ENCODE measurements at regions not wholly inside any gene's neighbourhood (a gene's known extent, or its start where the extent isn't known, plus 50 kb on each side); places are given as distances from the start of the nearest gene placed in this dataset.
"Not testable (repeated sequence)": the region's sequence is repeated elsewhere in the genome, so short reads cannot be mapped to it uniquely, and the experiment has no call there.

DNA sequence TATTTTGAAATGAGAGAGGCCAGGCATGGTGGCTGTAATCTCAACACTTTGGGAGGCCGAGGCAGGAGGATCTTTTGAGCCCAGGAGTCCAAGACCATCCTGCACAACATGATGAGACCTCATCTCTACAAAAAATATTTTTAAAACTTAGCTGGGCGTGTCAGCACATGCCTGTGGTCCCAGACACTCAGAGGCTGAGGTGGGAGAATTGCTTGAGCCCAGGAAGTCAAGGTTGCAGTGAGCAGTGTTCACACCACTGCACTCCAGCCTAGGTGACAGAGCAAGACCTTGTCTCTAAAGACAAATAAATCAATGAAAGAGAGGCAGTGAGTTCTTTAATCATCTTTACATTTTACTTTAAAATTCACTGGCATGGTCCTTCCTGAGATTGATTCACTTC lies 124.5 kb downstream of the DUSP6 start:
- no peak for DNase-seq (ENCODE audit: low spot score)

DNA sequence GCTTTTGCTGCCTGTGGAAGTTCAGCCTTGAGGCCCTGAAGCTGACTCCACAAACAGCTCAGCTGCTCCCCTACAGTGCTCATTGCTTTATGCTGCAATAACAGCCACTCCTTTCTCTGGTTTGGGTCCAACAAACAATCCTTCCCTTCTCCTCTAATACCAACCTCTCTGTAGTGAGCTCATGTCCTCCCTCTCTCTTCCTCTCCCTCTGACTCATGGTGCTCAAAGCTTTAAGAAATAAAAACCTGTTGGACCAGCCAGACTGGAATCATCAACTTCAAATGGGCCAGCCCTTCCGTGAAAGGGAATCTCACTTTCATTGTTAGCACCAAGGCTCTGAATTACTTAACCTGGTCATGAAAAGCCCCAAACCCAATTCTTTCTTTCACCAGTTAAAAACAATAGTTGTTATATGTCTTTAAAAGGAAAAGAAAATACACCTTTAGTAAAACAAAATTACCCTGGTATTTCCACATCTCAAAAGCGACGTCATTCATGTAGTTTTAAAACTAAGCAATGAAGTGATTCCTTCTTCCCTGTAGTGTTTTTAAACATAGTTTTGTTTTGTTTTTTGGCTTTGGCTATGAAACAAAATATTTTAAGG lies 126.4 kb downstream of the DUSP6 start:
- DNase-seq (ENCODE audit: low spot score), result no peak

GRCh38 chr12:89225401-89225800 lies 126.9 kb downstream of the DUSP6 start:
- DNase-seq (ENCODE audit: low spot score), result no peak

DNA sequence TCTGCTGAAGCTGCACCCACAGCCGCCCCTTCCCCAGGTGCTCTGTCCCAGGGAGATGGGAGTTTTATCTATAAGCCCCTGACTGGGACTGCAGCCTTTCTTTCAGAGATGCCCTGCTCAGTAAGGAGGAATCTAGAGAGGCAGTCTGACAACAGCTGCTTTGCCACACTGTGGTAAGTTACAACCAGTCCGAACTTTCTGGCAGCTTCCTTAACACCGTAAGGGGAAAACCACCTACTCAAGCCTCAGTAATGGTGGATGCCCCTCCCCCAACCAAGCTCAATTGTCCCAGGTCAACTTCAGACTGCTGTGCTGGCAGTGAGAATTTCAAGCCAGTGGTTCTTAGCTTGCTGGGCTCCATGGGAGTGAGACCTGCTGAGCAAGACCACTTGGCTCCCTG lies 129.7 kb downstream of the DUSP6 start:
- DNase-seq (ENCODE audit: low spot score), result not testable (repeated sequence)

DNA sequence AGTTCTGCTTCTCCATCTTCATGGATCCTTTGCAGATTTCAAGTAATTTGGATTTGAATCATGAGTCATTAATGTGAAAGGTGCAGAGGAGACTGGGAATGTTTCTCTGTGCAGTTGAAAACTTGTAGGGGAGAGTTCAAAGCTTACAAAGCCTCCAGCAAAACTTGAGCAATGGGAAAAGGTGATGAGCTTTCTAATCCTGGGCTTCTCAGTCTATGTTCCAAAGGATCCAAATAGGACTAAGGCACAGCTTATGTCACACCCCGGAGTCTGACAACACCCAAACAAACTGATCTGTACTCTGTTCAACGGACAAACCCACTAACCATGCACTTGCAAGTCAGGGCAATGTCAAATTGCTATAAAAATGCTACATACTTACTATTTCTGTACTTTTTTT lies 134.8 kb downstream of the DUSP6 start:
- DNase-seq (ENCODE audit: low spot score), result no peak

GRCh38 chr12:89216211-89216952 lies 135.9 kb downstream of the DUSP6 start:
- DNase-seq (ENCODE audit: low spot score), result no peak

GRCh38 chr12:89215196-89215595 lies 137.1 kb downstream of the DUSP6 start:
- DNase-seq (ENCODE audit: low spot score), result no peak

DNA sequence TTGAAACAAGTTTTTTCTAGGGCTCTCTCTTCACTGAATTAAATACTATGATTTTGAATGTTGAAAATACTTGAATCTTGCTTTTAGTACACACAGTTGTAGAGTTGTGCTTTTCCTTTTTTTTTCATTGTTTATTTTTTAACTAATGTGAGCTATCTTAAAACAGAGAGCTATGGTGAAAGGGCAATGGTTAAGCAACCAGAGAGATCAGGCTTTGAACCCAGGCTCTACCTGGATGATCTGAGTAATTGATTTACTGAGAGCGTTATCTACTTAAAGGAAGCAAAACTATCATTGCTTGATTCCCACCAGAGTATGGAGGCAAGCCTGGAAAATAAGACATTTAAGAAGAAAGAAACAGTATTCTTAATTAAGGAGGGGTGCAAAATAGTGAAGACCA lies 138.6 kb downstream of the DUSP6 start:
- DNase-seq (ENCODE audit: low spot score), result no peak

DNA sequence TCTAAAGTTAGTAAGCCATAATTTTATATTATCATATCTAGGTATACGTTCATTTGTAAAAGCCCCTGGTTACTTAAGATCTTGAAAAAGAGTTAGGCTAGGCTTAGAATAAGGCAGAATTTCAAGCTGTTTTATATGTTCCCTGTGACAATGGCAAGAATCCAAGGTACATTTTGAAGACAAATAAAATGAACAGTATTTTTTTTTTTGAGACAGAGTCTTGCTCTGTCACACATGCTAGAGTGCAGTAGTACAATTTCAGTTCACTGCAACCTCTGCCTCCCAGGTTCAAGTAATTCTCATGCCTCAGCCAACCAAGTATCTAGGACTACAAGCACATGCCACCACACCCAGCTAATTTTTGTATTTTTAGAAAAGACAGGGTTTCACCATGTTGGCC lies 139.2 kb downstream of the DUSP6 start:
- DNase-seq (ENCODE audit: low spot score), result no peak

- no peak for DNase-seq (ENCODE audit: low spot score)
These were observed 139.9 kb downstream of the DUSP6 start for GRCh38 chr12:89212339-89212771.

GRCh38 chr12:89211456-89211855 lies 140.8 kb downstream of the DUSP6 start:
- DNase-seq (ENCODE audit: low spot score), result no peak

GRCh38 chr12:89210277-89210676 lies 142.0 kb downstream of the DUSP6 start:
- DNase-seq (ENCODE audit: low spot score), result no peak

DNA sequence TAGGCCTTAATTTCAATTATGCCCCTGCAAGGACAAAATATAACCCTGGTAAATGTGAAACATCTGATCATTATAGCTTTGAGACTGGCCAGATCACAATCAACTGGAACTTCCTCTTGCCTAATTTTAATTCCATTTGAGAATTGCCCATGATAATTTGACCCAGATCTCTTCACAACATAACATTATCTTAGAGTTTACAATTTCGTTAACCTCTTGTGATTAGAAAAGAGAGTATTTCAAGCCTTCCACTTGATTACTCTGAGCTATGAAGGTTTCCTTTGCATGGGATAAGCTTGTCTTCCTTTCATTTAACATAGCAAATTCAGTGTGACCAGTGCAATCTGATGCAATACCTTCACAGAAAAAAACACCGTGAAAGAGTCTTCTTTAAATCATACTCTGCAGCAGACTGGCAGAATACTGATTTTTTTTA lies 143.6 kb downstream of the DUSP6 start:
- DNase-seq (ENCODE audit: low spot score), result no peak

DNA sequence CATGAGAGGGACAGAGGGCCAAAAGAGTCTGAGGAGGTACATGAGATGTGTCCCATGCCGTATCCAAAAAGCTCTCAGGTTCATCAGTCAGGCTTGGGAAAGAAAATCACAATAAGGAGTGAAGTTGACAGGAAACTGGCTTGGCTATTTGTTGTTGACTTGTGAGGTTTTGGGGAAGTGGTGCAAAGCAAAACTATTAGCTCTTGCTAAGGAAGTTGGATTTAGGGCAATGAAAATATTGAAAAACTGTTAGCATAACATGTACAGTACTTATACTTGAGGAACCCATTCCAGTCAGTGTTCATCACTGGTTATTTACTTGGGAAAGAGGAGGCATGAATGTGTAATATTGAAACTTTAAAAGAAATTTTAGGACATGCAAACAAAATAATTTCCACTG lies 145.9 kb downstream of the DUSP6 start:
- DNase-seq (ENCODE audit: low spot score), result no peak

- DNase-seq (ENCODE audit: low spot score), result no peak
These were observed 146.8 kb downstream of the DUSP6 start for GRCh38 chr12:89205517-89205916.

- no peak for DNase-seq (ENCODE audit: low spot score)
These were observed 149.2 kb downstream of the DUSP6 start for GRCh38 chr12:89203144-89203543.

GRCh38 chr12:89200217-89200616 lies 152.1 kb downstream of the DUSP6 start:
- DNase-seq (ENCODE audit: low spot score), result no peak

- DNase-seq (ENCODE audit: low spot score), result no peak
These were observed 156.8 kb downstream of the DUSP6 start for GRCh38 chr12:89195470-89195869.

DNA sequence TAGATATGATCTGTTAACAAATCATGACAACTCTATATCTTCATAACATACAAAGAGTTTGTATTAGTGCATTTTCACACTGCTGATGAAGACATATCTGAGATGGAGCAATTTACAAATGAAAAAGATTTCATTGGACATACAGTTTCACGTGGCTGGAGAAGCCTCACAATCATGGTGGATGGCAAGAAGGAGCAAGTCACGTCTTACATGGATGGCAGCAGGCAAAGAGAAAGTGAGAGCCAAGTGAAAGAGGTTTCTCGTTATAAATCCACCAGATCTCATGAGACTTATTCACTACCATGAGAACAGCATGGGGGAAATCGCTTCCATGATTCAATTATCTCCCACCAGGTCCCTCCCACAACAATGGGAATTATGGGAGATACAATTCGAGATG lies 157.6 kb downstream of the DUSP6 start:
- no peak for DNase-seq (ENCODE audit: low spot score)

DNA sequence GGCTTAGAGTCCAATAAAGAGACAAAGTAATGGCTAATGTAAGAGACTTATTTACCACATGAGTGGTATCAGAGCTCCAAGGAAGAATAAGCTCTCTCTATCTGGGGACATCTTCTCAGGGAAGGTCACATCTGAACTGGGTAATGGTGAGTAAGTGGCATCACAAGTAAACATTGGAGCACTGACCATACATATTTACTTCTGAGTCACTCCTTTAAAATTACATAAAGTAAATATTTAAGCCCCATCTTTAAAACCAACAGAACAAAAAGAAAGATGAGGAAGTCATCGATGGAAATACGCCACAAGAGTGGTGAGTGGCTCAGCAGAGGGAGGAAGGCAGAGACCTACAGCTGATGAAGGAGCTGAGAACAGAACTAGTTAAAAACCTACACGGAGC lies 159.9 kb downstream of the DUSP6 start:
- no peak for DNase-seq (ENCODE audit: low spot score)

- not testable (repeated sequence) for DNase-seq (ENCODE audit: low spot score)
These were observed 160.7 kb downstream of the DUSP6 start for GRCh38 chr12:89191597-89191996.

- DNase-seq (ENCODE audit: low spot score), result no peak
These were observed 162.9 kb downstream of the DUSP6 start for GRCh38 chr12:89189448-89189847.

DNA sequence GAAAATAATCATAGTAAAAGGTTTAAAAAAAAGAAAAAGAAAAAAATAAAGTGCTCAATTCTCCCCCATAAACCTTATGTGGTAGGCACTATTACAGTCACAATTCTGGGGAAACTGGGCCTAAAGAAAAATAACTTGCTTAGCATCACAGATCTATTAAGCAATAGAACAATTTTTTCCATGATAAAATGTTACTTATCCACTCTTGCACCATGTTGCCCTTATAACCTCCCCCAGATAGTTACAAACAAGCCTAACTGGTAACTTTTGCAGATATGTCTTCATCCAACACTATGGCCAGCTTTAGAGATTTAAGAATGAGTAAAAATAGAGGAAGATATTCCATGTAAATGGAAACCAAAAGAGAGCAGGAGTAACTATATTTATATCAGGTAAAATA lies 164.8 kb downstream of the DUSP6 start:
- DNase-seq (ENCODE audit: low spot score), result no peak

DNA sequence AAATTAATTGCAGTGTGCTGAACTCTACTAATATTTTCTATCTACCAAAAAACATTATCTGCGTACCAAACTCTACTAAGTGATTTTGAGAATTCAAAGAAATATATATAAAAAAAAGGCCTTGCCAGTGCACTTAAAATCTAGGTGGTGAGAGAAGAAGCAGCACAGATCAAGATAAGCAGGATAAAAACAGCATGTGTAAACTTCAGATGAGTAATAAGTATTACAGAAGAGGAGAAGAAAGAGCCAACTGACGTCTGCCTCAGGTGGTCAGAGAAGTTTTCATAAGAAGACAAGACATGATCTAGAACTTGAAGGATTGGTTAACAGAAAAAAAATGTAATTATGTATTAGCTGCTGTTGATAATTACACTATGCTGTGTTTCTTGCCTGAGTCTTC lies 166.4 kb downstream of the DUSP6 start:
- no peak for DNase-seq (ENCODE audit: low spot score)

Measured in D341Med (cell line).